HFFc6 (cell line): ENCODE measurements at regions not wholly inside any gene's neighbourhood (a gene's known extent, or its start where the extent isn't known, plus 50 kb on each side); places are given as distances from the start of the nearest gene placed in this dataset.

ENCODE experiments used
- DNase-seq: peaks from one replicate; pipeline ENCODE4 v3.0.0-alpha.2; 2018
- H3K27ac Mint-ChIP-seq: 2 replicates; pipeline ENCODE4 v1.8.0; 2020; ENCODE audit warnings: mild to moderate bottlenecking, mixed read lengths
- H3K27me3 Mint-ChIP-seq: 2 replicates; pipeline ENCODE4 v1.8.0; 2021; ENCODE audit warnings: mild to moderate bottlenecking, moderate library complexity, mixed read lengths; ENCODE audit not compliant: insufficient read depth
- H3K36me3 Mint-ChIP-seq: 2 replicates; pipeline ENCODE4 v1.8.0; 2021; ENCODE audit warnings: low read depth, mixed read lengths
- H3K4me1 Mint-ChIP-seq: 2 replicates; pipeline ENCODE4 v1.8.0; 2020; ENCODE audit warnings: low read depth, mixed read lengths
- H3K4me3 Mint-ChIP-seq: 2 replicates; pipeline ENCODE4 v1.8.0; 2020; ENCODE audit warnings: mild to moderate bottlenecking, moderate library complexity, mixed read lengths
- H3K9me3 Mint-ChIP-seq: 2 replicates; pipeline ENCODE4 v1.8.0; 2020; ENCODE audit warnings: mild to moderate bottlenecking, mixed read lengths
- TF ChIP-seq, protein P1 (sequence below): fragments of 200-600 bp; sonication (generic); IDR thresholded peaks from 2 replicates; pipeline ENCODE4 v1.5.0; 2021; ENCODE audit warnings: antibody characterized with exemption, mild to moderate bottlenecking

DNA sequence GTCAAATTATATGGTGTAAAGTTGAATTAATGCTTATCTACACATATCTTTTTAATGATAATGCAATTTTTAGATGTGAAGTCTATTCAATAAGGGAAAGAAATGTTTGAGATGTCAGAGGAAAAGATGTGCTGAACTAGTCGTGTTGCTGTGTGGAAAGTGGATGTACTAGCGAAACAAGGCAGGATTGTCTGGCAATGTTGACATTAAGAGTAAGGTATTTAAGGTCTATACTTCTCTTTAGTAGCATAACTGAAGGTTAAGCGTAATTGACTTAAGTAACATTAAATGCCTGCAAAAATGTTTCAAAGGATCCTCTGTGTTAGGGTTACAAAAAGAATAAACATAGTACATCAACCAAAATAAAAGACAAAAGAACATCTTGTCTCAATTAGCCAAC, 787.3 kb upstream of the KLHL1 start:
- H3K27me3 Mint-ChIP-seq, result no peaks in the 10 kb centered on the region
- TF ChIP-seq, protein P1, sequence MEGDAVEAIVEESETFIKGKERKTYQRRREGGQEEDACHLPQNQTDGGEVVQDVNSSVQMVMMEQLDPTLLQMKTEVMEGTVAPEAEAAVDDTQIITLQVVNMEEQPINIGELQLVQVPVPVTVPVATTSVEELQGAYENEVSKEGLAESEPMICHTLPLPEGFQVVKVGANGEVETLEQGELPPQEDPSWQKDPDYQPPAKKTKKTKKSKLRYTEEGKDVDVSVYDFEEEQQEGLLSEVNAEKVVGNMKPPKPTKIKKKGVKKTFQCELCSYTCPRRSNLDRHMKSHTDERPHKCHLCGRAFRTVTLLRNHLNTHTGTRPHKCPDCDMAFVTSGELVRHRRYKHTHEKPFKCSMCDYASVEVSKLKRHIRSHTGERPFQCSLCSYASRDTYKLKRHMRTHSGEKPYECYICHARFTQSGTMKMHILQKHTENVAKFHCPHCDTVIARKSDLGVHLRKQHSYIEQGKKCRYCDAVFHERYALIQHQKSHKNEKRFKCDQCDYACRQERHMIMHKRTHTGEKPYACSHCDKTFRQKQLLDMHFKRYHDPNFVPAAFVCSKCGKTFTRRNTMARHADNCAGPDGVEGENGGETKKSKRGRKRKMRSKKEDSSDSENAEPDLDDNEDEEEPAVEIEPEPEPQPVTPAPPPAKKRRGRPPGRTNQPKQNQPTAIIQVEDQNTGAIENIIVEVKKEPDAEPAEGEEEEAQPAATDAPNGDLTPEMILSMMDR, result no peak
- peaks cover 10% of the 10 kb centered on the region for H3K9me3 Mint-ChIP-seq
- H3K27ac Mint-ChIP-seq, result no peak overlapping the region
- DNase-seq, result no peak
- H3K36me3 Mint-ChIP-seq, result no peaks in the 10 kb centered on the region
- no peak overlapping the region for H3K4me3 Mint-ChIP-seq
- no peaks in the 10 kb centered on the region for H3K4me1 Mint-ChIP-seq

DNA sequence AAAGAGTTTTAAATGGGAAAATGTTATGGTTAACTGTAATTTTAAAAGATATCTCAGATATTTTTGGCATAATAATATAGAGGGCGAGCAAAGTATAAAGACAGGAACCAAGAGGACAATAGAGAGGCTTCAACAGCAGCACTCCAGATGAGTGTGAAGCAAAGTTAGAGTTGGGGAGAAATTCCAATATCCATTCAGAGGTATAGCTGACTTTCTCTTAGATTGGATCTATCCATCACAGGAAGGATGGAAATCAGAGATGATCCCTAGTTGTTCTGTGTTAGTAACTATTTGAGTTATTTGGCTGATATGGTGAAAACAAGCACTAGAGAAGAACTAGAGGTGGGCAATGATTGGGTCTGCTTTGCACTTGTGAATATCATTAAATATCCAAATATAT, 786.0 kb upstream of the KLHL1 start:
- Mint-ChIP-seq H3K4me3 (no peak overlapping the region), H3K27me3 (no peaks in the 10 kb centered on the region), H3K9me3 (peaks cover 17% of the 10 kb centered on the region), H3K27ac (no peak overlapping the region), H3K4me1 (no peaks in the 10 kb centered on the region), H3K36me3 (no peaks in the 10 kb centered on the region)
- TF ChIP-seq, protein P1, result no peak
- no peak for DNase-seq

DNA sequence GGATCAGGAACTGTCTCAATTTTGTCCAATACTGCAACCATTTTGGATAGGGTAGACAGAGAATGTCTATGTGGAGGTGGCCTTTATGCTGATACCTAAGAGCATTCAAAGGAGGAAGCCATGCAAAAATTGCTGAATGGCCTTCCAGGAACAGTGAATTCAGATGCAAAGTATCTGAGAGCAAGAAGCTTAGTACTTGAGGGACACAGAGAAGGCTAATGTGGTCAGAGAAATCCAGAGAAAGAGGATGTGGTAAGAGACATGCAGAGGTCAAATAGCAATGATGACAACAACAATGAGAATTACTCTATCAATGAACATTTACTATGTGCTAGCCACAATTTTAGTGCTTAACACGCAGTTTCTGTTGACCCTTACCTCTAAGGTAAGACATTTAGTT, 785.6 kb upstream of the KLHL1 start:
- Mint-ChIP-seq H3K4me1 (no peaks in the 10 kb centered on the region), H3K36me3 (no peaks in the 10 kb centered on the region), H3K27ac (no peak overlapping the region), H3K9me3 (peaks cover 21% of the 10 kb centered on the region), H3K27me3 (no peaks in the 10 kb centered on the region), H3K4me3 (no peak overlapping the region)
- no peak for DNase-seq
- TF ChIP-seq, protein P1, result no peak

DNA sequence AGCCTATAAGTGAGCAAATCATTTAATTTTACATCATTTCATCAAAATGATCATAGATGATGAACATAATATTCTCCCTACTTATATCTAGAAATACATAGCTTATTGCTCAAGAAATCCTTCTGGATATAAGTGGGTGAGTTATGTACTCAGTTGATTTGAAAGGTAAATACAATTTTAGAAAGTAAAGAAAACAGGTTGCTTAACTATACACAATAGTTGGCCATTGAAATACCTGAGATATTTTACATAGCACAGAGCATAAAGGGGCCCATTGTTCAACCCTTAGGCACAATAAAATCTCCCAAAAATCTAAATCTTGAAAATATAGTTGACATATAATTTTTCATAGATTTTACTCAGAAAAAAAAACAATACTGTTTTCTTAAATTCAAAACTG, 782.0 kb upstream of the KLHL1 start:
- Mint-ChIP-seq H3K4me3 (no peak overlapping the region), H3K27ac (no peak overlapping the region), H3K36me3 (no peaks in the 10 kb centered on the region), H3K27me3 (no peaks in the 10 kb centered on the region), H3K4me1 (no peaks in the 10 kb centered on the region), H3K9me3 (peaks cover 27% of the 10 kb centered on the region)
- no peak for DNase-seq
- TF ChIP-seq, protein P1, result no peak

DNA sequence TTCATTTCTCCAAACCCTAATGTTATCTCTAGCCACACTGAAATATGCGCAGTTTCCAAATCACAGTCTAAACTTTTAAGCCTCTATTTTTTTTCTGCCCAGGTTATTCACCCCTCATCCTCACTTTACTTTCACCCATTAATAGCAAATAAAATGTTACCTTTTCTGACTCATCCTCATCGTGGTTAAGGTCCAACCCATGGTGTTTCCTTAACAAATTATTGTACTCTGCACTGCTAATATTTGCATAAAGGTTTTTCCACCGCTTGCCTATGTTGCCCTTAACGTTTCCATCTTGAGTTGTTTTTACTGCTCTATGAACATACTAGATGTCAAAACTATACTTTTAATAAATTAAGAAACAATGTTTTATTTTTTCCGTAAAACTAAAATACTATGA, 780.9 kb upstream of the KLHL1 start:
- Mint-ChIP-seq H3K27me3 (no peaks in the 10 kb centered on the region), H3K36me3 (no peaks in the 10 kb centered on the region), H3K27ac (no peak overlapping the region), H3K9me3 (peaks cover 33% of the 10 kb centered on the region), H3K4me1 (no peaks in the 10 kb centered on the region), H3K4me3 (no peak overlapping the region)
- DNase-seq, result no peak
- TF ChIP-seq, protein P1, result no peak

DNA sequence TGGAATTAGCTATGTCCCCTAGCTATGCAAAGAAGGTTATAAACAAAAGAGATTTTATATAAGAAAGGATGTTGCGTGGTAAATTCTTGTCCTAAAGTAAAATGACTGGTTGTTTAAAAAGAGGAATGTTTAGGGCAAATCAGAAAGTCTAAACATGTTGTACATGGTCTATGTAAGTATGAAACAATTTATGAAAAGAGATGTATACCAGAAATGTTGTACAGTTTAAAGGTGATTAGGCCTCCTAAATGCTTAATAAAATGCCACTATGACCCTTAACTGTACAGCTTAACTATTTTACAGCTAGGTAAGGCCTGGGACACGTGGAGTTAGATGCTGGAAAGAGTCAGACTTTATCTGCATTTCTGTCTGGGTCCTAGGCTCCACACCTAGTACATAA, 775.9 kb upstream of the KLHL1 start:
- Mint-ChIP-seq H3K27ac (no peak overlapping the region), H3K4me3 (no peak overlapping the region), H3K36me3 (no peaks in the 10 kb centered on the region), H3K27me3 (no peaks in the 10 kb centered on the region), H3K4me1 (no peaks in the 10 kb centered on the region), H3K9me3 (peaks cover 41% of the 10 kb centered on the region)
- TF ChIP-seq, protein P1, result no peak
- DNase-seq, result no peak
